Iris pigment epithelial cell (primary cell): ENCODE measurements at regions not wholly inside any gene's neighbourhood (a gene's known extent, or its start where the extent isn't known, plus 50 kb on each side); places are given as distances from the start of the nearest gene placed in this dataset.
"Not testable (repeated sequence)": the region's sequence is repeated elsewhere in the genome, so short reads cannot be mapped to it uniquely, and the experiment has no call there.

Experiments
- DNase-seq: peaks from one replicate; pipeline ENCODE4 v3.0.0-alpha.2; 2011; ENCODE audit warnings: low read depth

DNA sequence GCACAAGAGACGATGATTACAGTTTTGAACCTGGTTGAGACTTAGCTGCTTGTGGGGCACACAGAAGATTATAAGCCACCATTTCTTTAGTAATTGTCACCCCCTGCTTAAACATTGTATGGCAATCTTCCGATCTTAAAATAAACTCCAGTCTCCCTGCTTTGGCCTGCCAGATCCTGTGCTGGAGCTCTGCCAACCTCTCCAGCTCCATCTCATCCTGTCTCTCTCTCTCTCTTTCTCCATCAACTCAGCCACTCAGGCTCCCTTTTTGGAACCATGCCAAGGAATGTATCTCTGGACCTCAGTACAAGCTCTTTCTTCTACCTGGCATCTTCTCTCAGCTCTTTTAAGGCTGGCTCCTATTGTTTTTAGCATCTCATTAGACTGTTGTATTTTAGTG is 1053.2 kb downstream of the REEP3 start:
- no peak for DNase-seq

DNA sequence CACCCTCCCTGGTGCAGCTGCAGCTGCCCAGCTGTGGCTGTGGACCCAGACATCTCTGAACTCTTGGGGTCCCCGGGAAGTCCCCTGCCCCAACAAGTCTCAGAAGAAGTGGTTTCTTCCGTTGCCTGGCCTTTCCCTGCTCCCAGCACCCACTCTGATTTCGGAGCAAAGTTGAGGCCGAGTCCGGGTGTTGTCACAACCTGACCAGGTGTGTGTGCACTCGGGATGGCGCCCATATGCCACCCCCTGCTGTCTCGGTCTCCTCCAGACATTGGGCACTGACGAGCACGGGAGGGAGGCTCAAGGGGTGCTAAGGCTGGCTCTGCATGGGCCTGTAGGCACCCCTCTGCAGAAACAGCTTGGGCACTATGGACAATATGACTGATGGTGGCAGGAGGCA is 1055.3 kb downstream of the REEP3 start:
- no peak for DNase-seq

DNA sequence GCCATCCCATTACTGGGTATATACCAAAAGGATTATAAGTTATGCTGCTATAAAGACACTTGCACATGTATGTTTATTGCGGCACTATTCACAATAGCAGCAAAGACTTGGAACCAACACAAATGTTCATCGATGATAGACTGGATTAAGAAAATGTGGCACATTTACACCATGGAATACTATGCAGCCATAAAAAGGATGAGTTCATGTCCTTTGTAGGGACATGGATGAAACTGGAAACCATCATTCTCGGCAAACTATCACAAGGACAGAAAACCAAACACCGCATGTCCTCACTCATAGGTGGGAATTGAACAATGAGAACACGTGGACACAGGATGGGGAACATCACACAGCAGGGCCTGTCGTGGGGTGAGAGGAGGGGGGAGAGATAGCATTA is 1057.6 kb downstream of the REEP3 start:
- DNase-seq: not testable (repeated sequence)

DNA sequence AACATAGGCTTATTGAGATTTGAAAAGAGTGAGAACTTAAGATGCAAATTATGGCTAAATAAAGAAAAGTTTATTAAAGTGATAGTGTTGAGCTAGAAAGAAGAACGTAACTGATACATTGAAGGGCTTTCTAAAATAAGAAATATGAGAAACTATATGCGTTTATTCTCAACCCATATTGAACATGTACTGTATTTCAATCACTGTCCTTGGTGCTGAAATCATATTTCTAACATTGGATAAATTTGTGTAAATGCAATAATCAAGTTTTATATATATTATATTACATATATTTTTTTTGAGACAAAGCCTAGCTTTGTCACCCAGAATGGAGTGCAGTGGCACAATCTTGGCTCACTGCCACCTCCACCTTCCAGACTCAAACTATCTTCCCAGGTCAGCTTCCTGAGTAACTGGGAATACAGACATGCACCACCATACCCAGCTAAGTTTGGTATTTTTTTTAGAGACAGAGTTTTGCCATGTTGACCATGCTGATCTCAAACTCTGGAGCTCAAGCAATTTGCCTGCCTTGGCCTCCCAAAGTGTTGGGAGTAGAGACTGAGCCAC is 1065.8 kb downstream of the REEP3 start:
- no peak for DNase-seq

DNA sequence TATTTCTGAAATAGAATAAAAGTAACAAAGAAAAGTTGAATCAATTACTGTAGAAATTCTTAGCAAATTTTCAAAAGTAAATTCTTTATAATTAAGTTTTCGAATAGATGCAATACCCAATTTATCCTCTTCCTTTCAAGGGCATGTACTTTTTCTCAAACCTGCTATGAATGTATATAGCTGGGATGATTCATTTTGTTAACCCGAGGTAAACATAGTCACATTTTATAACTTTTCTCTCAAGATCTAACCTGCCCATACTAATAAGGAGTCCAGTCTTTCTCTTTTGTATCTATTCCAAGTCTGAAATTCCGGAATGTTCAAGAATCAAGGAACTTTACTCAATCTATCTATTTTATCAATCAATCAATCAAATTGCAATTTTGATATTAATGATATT is 1072.9 kb downstream of the REEP3 start:
- no peak for DNase-seq

DNA sequence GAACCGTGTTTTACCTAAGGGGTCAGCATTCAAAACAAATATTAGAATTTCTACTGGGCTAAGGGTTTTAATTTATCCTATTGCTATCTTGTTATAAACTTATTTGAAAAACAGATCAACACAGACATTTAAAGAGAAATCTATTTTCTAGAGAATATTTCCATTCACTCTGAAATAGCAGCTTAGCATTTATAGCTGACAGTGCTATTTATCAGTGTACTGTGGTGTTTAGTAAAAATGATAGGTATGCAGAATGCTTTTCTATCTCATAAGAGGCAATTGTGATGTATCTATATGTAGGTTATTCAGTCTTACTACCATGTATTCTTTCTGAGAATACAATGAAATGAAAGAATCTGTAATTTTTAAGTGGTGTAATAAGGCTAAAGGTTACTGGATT is 1077.4 kb downstream of the REEP3 start:
- DNase-seq: no peak

DNA sequence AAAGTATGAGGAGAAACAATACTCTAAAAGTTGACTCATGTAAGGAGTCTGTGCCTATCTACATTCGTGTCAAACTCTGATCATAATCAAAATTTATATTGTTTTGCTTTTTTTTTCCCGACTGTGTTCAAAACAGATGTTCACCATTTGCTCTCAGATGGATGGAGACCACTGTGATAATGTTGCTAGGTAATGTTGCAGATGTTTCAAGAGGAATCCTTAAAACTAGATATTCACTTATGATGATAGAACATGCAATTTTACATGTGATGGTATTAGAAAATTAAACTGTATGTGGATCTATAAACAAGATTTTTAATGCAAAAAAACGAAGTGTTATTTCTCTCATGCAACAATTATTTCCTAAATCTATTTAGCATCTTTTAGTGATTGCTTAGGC is 1080.1 kb downstream of the REEP3 start:
- DNase-seq: no peak

DNA sequence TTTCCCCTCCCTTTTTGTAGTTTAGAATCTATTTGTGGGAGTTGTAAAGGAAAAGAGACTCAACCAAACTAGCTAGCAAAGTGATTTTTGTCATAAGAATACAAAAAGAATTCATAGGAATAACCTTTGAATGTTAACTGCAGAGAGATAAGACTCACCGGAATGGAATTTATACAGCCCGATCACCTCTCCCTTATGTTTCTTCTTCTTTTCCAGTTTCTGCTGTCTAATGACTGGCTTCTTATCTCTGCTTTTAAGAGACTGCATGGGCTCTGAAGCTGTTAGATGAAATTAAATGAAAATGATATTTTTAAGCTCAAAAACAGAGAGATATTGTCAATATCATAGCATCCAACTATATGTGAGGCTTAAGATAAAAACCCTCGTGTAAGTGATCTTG is 1095.9 kb downstream of the REEP3 start:
- no peak for DNase-seq

DNA sequence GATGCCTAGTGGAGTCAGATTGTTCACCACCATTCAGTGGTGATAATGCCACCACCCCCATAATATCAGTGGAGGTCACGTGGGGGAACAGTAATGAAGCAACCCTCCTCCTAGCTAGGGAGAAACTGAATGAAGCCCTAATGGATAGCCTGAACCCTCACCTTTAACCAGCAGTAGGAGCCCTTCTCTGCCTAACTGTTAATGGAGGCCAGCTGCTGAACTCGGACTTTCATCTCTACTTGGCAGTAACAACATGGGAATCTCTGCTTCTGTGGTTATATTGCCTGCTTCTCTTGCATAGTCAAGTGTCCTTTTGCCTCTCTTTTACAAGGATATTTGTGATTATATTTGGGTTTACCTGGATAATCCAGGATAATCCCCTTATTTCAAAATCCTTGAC is 1097.9 kb downstream of the REEP3 start:
- DNase-seq: no peak

DNA sequence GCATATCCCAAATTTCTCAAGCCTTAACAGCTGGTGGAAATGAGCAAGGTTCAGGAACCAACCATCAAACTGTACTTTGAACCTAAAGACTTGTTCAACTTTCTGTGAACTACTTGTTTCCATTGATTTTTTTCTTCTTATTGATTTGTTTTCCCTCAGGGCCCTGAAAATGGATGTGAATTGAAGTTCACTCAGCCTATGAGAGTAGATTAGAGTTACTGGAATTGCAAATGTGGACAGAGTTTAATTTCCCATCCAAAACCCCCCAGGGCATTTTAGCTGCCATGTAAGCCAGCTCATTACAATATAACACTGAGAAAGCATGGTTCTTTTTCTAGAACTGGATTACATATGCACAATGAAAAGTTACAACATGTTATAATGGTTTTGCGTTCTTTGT is 1105.7 kb downstream of the REEP3 start:
- no peak for DNase-seq

DNA sequence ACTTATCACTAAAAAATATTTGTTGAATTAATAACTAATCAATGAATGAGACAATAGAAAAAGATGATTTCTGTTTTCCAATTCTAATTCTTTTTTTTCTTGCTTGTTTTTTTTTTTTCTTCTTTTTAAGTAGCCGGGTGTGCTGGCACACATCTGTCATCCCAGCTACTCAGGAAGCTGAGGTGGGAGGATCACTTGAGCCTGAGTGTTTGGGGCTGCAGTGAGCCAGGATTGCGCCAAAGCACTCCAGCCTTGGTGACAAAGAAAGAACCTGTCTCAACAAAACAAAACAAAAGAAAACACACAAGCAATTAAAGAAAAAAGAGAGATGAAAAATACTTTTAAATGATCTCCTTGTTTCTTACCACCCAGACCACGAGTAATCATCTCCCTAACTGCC is 1109.3 kb downstream of the REEP3 start:
- DNase-seq: no peak

DNA sequence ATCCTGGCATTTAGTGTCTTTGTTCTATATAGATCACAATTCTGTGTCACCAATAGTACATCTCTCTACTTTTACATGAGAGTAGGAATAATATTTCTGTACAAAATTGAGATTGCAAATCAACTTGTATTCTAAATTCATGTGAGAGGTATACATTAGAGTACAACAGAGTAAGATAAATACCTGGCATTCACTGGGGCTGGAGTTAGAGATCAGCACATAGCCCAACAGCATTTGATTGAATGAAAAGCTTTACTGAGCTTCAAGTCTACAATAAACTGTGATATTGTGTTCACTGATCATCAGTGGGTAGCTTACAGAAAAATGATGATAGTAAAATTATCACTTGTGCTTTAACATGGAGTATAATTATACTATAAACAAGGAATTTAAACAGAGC is 1114.7 kb downstream of the REEP3 start:
- no peak for DNase-seq

DNA sequence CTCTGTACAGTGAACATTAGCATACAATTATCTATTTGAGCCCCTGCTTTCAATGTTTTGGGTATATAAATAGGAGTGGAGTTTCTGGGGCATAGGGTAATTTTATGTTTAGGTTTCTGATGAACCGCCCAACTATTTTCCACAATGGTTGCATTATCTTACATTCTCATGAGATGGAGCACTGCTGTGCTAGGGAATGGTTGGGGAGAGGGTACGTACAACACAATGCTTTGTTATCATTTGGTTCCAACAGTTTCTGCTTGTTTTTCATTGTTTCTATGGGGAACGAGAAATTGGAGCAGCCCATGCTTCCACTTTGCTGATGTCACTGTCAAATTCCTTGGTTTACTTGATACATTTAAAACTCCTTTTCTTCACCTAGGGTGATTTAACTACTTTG is 1115.3 kb downstream of the REEP3 start:
- DNase-seq: no peak

DNA sequence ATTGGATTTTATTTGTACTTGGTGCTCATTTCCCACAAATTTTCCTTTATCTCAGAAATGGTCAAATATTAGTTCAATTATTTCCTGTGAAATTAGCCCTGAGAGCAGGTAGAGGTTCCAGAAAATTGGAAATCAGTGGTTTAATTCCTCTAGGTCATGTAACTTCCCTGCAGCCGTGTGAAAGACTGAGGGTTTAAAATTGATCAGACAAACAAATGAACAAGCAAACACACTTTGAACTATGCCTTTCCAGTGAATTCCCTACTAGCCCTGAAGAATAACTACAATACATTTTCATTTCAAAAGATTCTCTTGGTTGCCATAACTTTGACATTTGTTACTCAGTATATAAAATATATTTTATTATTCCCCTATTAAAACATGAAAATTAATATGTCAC is 1116.7 kb downstream of the REEP3 start:
- DNase-seq: no peak

DNA sequence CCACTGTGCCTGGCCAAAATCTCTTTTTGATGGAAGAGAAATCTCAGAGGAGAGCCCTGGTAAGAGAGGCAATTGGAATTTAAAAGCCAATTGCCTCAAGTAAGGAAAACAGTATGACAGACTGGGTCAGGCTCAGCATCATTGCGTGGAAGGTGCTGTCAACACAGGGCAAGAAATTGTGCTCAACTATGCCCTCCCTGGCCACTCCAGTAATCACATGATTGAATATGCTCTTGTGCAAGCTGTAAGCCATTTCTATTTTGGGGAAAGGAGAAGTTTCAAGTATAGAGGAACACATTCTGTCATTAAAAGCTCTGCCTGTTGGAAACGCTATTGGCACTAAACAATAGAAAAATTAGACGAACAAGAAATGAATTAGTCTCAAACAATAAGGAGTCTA is 1127.7 kb downstream of the REEP3 start:
- no peak for DNase-seq

DNA sequence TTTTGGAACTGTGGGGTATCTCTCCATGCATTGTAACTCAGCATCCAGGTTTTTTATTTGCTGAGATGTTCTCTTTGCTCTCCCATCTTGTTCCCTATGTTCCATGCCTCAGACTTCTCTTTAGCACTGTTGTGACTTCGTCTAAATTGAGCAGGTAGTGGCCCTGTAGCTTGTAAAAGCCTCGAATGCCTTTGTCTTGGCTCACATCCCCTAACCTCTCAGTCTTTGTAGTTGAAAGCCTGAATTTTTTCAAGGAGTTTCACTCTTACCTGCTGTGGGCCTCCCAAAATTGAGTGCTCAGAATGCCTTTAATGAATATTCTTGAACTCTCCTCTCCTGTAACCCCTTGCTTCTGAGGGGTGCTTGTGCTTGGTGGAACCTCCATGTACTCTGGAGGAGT is 1137.3 kb downstream of the REEP3 start:
- no peak for DNase-seq

DNA sequence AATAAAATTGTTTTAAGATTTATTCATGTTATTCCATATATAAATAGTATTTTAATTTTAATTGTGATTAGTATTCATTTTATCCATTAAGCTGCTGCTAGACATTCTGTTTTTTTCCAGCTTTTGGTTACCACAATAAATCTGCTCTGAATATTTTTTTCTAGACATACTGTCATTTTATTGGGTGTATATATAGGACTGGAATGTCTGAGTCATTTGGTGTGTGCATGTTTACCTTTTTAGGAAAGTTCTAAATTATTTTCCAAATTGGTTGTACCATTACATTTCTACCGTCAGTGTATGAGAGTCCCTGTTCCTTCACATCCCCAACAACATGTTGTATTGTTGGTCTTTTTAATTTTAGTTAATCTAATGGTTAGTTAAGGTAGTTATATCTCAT is 1138.1 kb downstream of the REEP3 start:
- DNase-seq: no peak

DNA sequence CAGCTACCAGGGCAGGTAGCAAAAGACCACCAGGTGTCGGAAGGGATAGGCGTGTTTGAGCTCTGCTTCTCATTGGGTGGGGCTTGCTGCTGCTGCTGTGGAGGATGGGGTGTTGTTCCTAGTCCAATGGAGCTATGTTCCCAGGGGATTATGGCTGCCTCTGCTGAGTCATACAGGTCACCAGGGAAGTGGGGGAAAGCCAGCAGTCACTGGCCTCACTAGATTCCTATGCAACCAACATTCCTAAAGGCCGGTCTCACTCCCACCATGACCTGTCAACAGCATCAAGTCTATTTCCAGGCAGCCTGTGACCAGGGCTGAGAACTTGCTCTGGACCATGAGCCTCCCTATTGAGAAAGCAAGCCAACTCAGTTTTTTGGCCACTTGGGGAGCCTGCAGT is 1160.8 kb downstream of the REEP3 start:
- DNase-seq: peak; percentile 1

DNA sequence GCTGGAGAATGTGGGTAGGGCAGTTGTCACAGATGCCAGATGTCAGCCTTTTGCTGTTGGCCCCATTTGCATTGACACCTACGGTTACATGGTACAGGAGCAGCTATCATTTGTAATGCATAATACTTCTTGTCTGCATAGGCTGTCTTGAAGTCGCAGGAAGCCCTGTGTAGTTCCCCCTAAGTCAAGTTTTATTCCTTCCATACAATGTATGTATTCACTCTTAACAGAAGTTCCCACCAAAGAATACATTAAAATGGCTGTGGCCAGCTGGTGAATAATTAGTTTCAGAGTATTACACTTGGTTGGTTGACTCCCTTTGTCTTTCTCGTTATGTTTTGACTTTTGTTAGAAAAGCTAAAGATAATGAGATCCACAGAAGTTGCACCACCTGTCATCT is 1169.0 kb downstream of the REEP3 start:
- no peak for DNase-seq

DNA sequence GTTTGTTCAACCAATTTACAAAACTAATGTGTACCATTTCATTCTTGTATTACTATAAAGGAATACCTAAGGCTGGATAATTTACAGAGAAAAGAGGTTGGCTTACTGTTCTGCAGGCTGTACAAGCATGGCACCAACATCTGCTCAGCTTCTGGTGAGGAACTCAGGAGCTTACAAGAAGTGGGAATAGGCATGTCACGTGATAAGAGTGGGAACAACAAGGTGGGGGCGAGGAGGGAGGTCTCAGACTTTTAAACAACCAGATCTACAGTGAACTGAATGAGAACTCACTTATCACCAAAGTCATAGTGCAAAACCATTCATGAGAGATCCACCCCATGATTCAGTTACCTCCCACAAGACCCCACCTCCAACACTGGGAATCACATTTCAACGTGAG is 1178.0 kb downstream of the REEP3 start:
- DNase-seq: no peak

DNA sequence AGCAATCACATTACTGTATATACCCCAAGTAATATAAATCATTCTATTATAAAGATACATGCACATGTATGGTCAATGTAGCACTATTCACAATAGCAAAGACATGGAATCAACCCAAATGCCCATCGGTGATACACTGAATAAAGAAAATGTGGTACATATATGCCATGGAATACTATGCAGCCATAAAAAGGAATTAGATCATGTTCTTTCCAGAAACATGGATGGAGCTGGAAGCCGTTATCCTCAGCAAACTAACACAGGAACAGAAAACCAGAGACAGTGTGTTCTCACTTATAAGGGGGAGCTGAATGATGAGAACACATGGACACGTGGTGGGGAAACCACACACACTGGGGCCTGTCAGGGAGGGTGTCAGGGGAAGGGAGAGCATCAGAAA is 1180.9 kb downstream of the REEP3 start:
- not testable (repeated sequence) for DNase-seq

DNA sequence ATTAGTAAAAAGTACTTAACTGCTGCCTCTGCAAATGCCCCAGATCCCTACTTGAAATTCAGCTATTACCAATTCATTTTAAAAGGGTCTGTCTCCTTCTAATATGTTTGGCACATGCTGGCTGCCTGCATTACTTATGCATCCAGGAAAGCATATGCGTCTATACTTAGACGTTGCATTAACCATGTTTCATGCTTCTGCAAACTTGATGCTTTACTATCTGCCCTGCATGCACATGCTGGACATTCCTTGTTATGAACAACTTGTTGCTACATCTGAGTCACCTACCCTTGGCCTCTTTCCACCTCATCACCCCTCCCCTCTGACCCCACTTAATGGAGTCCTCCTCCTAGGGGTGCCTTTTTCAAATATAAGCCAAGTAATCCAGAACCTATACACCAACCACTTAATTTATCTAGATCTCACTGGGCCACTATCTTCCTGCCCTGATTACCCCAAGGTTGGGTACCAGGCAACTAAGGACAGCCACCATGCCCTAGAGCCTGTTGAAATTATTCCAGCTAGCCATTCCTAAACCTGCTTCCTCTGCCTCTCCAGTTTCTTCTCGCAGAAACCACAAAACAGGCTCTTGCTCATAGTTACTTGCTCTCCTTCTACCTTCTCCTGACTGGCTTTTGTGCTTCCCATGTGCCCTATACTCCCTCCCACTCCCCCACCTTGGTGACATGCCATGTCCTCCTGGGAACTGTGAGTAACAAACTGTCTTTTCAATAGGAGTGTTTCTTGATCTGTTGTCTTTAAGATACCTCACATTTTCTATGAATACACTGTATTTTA is 1187.9 kb downstream of the REEP3 start:
- no peak for DNase-seq

DNA sequence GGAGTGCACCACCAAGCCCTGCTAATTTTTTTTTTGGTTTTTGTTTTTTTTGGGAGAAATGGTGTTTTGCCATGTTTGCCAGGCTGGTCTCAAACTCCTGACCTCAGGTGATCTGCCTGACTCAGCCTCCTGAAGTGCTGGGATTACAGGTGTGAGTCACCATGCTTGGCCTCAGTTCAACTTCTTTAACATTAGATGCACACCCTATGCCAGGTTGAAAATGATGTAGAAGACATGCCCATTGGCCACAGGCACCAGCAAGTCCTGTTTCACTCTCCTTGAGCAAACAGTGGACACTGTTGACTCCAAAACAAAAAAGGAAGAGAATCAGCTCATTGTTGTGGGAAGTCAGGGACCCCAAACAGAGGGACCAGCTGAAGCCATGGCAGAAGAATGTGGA is 1205.3 kb downstream of the REEP3 start:
- no peak for DNase-seq

DNA sequence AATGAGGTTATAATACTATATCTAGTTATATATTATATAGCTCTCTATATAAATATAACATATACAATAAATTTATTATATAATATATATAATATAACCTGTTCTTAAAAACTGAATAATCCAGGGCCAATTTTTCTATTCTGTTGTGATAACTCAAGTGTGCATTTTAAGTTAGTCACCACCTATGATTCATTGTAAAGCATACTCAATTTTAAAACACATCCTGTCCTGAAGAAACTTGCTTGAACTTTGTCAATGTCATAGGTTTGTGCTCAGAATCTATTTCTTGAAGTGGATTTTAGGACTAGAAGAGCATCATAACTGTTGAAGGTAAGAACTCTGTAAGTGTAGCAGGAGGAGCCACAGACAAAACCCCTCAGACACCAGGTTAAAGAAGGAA is 1209.8 kb downstream of the REEP3 start:
- DNase-seq: no peak
